NT2/D1 (cell line): ENCODE measurements at regions not wholly inside any gene's neighbourhood (a gene's known extent, or its start where the extent isn't known, plus 50 kb on each side); places are given as distances from the start of the nearest gene placed in this dataset.

ENCODE experiments used
- SUZ12 ChIP-seq: IDR thresholded peaks from 2 replicates; pipeline ENCODE4 v1.6.1; 2011; ENCODE audit not compliant: insufficient read length, insufficient read depth; ENCODE audit errors: extremely low read depth
- YY1 ChIP-seq: IDR thresholded peaks from 2 replicates; pipeline ENCODE4 v1.6.1; 2011; ENCODE audit not compliant: insufficient read length, insufficient read depth
- ZNF274 ChIP-seq: IDR thresholded peaks from 2 replicates; pipeline ENCODE4 v1.6.1; 2011; ENCODE audit warnings: mild to moderate bottlenecking, low read depth, low read length

DNA sequence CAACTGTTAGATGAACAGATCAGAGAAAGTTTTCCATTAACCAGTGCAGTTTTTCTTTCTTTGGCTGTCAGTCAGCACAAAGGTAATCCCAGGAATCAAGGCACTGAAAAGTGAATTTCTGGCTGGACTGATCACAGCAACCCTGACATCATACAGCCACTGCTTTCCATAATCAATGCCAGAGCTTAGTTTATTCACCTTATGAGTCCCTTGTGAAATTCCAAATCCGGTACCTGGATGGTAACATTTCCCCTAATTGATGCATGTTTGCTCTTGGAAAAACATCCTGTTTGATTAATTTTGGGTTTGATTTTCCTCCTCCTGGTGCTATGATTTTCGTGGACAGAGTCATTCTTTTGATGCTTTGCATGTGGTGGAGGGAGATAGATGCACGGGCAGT lies 319.8 kb downstream of the INSC start:
- TF ChIP-seq ZNF274 (no peak), YY1 (no peak), SUZ12 (no peak)
